A549 (cell line): ENCODE measurements at regions not wholly inside any gene's neighbourhood (a gene's known extent, or its start where the extent isn't known, plus 50 kb on each side); places are given as distances from the start of the nearest gene placed in this dataset.

Experiments used
- BCL3 ChIP-seq: fragments of >200 bp; sonication (Bioruptor Twin); formaldehyde crosslinking; IDR thresholded peaks from 3 replicates; pipeline ENCODE4 v1.6.1; 2016
- CTCF ChIP-seq: fragments of >200 bp; sonication (Bioruptor Twin); formaldehyde crosslinking; IDR thresholded peaks from 3 replicates; pipeline ENCODE4 v1.5.1; 2016
- EHMT2 ChIP-seq: fragments of 200-600 bp; sonication (generic); IDR thresholded peaks from 2 replicates; pipeline ENCODE4 v1.6.1; 2016; ENCODE audit warnings: antibody characterized with exemption, low read depth, mild to moderate bottlenecking, moderate library complexity
- MAFK ChIP-seq: fragments of 450-650 bp; IDR thresholded peaks from 2 replicates; pipeline ENCODE4 v1.6.1; 2014; ENCODE audit not compliant: partially characterized antibody
- PBX3 ChIP-seq: IDR thresholded peaks from 2 replicates; pipeline ENCODE4 v1.6.1; 2012
- POLR2A ChIP-seq: IDR thresholded peaks from 2 replicates; pipeline ENCODE4 v1.6.1; 2012; ENCODE audit warnings: mild to moderate bottlenecking, low read length

GRCh38 chr12:25876383-25877045, 82.0 kb upstream of the RASSF8 start:
- TF ChIP-seq CTCF (no peak), PBX3 (no peak), POLR2A (no peak), EHMT2 (no peak), MAFK (no peak), BCL3 (no peak)
